OCI-LY1 (cell line): ENCODE measurements at regions not wholly inside any gene's neighbourhood (a gene's known extent, or its start where the extent isn't known, plus 50 kb on each side); places are given as distances from the start of the nearest gene placed in this dataset.

Source experiments
- H2AFZ ChIP-seq: fragments of 200-600 bp; sonication (generic), shearing (Covaris generic); 2 replicates; pipeline ENCODE4 v1.6.0; 2014; ENCODE audit warnings: antibody characterized with exemption, mild to moderate bottlenecking, low read length
- H3F3A ChIP-seq: fragments of 200-600 bp; sonication (generic), shearing (Covaris generic); 2 replicates; pipeline ENCODE4 v1.6.0; 2014; ENCODE audit warnings: mild to moderate bottlenecking, antibody characterized with exemption, low read length, moderate library complexity; ENCODE audit not compliant: insufficient read depth
- H3K27ac ChIP-seq: fragments of 200-600 bp; sonication (generic); 2 replicates; pipeline ENCODE4 v1.5.1; 2014; ENCODE audit warnings: low read length, mixed run types, mild to moderate bottlenecking, low read depth; ENCODE audit not compliant: poor library complexity, severe bottlenecking
- H3K27me3 ChIP-seq: fragments of 200-600 bp; sonication (generic); 2 replicates; pipeline ENCODE4 v1.6.0; 2014; ENCODE audit warnings: antibody characterized with exemption, mild to moderate bottlenecking, low read length, moderate library complexity; ENCODE audit not compliant: insufficient read depth
- H3K36me3 ChIP-seq: fragments of 200-600 bp; sonication (generic); 2 replicates; pipeline ENCODE4 v1.6.1; 2014; ENCODE audit warnings: mild to moderate bottlenecking, antibody characterized with exemption, low read length, moderate library complexity, mixed read lengths; ENCODE audit not compliant: insufficient read depth
- H3K4me1 ChIP-seq: fragments of 200-600 bp; sonication (generic); 2 replicates; pipeline ENCODE4 v1.5.1; 2014; ENCODE audit warnings: mild to moderate bottlenecking, low read length, moderate library complexity; ENCODE audit not compliant: insufficient read depth, severe bottlenecking
- H3K4me2 ChIP-seq: fragments of 200-600 bp; sonication (generic), shearing (Covaris generic); 2 replicates; pipeline ENCODE4 v1.6.1; 2014; ENCODE audit warnings: low read length
- H3K4me3 ChIP-seq: fragments of 200-600 bp; sonication (generic); 2 replicates; pipeline ENCODE4 v1.5.1; 2014; ENCODE audit warnings: low read length, low read depth, mild to moderate bottlenecking, mixed read lengths; ENCODE audit not compliant: poor library complexity, severe bottlenecking
- H3K79me2 ChIP-seq: fragments of 200-600 bp; shearing (Covaris generic); 2 replicates; pipeline ENCODE4 v1.6.1; 2016; ENCODE audit warnings: mixed run types, low read length, mixed read lengths; ENCODE audit not compliant: insufficient read depth
- H3K9ac ChIP-seq: fragments of 200-600 bp; sonication (generic), shearing (Covaris generic); 2 replicates; pipeline ENCODE4 v1.6.1; 2014; ENCODE audit warnings: mild to moderate bottlenecking, low read length, mixed read lengths
- H3K9me2 ChIP-seq: fragments of 200-600 bp; sonication (generic), shearing (Covaris generic); 2 replicates; pipeline ENCODE4 v1.6.1; 2014; ENCODE audit warnings: low read depth, mild to moderate bottlenecking, low read length, mixed read lengths
- H3K9me3 ChIP-seq: fragments of 200-600 bp; shearing (Covaris generic); 2 replicates; pipeline ENCODE4 v1.6.1; 2014; ENCODE audit warnings: low read length, mixed read lengths
- H4K20me1 ChIP-seq: fragments of 200-600 bp; sonication (generic), shearing (Covaris generic); 2 replicates; pipeline ENCODE4 v1.6.0; 2016; ENCODE audit warnings: mild to moderate bottlenecking, low read length; ENCODE audit not compliant: insufficient read depth
- EZH2 ChIP-seq: fragments of 200-600 bp; sonication (generic), shearing (Covaris generic); IDR thresholded peaks from 2 replicates; pipeline ENCODE4 v1.8.0; 2017; ENCODE audit warnings: borderline replicate concordance, mixed run types, mild to moderate bottlenecking, antibody characterized with exemption, low read length, moderate library complexity, mixed read lengths
- TF ChIP-seq, protein P1 (sequence below): fragments of 200-600 bp; sonication (generic), shearing (Covaris generic); IDR thresholded peaks from 2 replicates; pipeline ENCODE4 v1.5.1; 2017; ENCODE audit warnings: mild to moderate bottlenecking, antibody characterized with exemption, low read length, moderate library complexity, mixed read lengths

DNA sequence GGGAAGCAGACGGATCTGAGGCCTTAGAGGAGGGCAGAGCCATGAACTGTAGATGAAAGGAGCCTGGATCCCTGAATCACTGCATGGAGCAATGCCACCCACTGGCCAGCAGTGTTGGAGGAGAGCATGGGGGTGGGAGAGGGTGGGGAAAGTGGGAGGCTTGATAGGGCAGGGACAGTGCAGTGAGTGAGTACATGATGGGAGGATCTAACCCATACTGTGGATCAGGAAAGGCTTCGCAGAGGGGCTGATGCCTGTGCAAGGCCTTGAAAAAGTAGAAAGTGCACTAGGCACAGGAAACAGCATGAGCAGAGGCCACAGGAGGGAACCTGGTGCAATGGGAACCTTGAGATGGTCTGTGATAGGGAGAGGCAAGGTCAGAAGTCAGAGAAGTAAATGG, 391.9 kb downstream of the PTPRU start:
- no peak overlapping the region for H3K4me2 ChIP-seq
- H3K4me1 ChIP-seq, result no peaks in the 10 kb centered on the region
- no peak overlapping the region for H3K27ac ChIP-seq

DNA sequence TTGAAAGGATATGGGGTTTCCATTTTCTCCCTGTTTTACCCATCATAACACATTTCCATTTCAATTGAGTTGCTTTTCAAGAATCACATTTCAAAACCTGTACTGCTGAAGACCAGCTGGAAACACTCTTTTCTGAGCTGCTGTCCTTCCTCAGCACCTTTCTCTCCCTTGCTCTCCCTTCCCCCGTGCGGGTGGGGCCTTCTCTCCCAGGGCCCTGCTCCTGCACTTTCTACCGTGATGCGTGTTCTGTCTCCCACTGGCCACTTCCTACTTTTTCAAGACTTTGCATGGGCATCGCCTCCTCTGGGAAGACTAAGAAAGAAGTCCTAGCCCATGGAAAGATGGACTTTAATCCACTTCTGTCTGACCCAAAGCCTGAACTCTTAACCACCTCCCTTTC, 390.4 kb downstream of the PTPRU start:
- Histone ChIP-seq H3K79me2 (no peaks in the 10 kb centered on the region), H3K4me3 (no peak overlapping the region), H4K20me1 (no peaks in the 10 kb centered on the region), H3K27me3 (no peaks in the 10 kb centered on the region), H3F3A (no peaks in the 10 kb centered on the region), H3K9me3 (no peaks in the 10 kb centered on the region), H3K9me2 (no peaks in the 10 kb centered on the region), H3K4me1 (no peaks in the 10 kb centered on the region), H3K36me3 (no peaks in the 10 kb centered on the region), H3K4me2 (no peak overlapping the region), H2AFZ (no peak overlapping the region), H3K9ac (no peak overlapping the region), H3K27ac (no peak overlapping the region)
- TF ChIP-seq EZH2, result no peak
- TF ChIP-seq, protein P1, sequence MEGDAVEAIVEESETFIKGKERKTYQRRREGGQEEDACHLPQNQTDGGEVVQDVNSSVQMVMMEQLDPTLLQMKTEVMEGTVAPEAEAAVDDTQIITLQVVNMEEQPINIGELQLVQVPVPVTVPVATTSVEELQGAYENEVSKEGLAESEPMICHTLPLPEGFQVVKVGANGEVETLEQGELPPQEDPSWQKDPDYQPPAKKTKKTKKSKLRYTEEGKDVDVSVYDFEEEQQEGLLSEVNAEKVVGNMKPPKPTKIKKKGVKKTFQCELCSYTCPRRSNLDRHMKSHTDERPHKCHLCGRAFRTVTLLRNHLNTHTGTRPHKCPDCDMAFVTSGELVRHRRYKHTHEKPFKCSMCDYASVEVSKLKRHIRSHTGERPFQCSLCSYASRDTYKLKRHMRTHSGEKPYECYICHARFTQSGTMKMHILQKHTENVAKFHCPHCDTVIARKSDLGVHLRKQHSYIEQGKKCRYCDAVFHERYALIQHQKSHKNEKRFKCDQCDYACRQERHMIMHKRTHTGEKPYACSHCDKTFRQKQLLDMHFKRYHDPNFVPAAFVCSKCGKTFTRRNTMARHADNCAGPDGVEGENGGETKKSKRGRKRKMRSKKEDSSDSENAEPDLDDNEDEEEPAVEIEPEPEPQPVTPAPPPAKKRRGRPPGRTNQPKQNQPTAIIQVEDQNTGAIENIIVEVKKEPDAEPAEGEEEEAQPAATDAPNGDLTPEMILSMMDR, result no peak

More for the DNA sequence above, 391.9 kb downstream of the PTPRU start:
- H3K9ac ChIP-seq, result no peak overlapping the region
- H3F3A ChIP-seq, result no peaks in the 10 kb centered on the region
- no peaks in the 10 kb centered on the region for H3K9me2 ChIP-seq
- no peak overlapping the region for H2AFZ ChIP-seq
- no peak overlapping the region for H3K4me3 ChIP-seq
- no peaks in the 10 kb centered on the region for H3K27me3 ChIP-seq
- H3K79me2 ChIP-seq, result no peaks in the 10 kb centered on the region
- no peaks in the 10 kb centered on the region for H3K36me3 ChIP-seq
- H3K9me3 ChIP-seq, result no peaks in the 10 kb centered on the region
- H4K20me1 ChIP-seq, result no peaks in the 10 kb centered on the region
- TF ChIP-seq, protein P1, result no peak
- no peak for TF ChIP-seq EZH2

DNA sequence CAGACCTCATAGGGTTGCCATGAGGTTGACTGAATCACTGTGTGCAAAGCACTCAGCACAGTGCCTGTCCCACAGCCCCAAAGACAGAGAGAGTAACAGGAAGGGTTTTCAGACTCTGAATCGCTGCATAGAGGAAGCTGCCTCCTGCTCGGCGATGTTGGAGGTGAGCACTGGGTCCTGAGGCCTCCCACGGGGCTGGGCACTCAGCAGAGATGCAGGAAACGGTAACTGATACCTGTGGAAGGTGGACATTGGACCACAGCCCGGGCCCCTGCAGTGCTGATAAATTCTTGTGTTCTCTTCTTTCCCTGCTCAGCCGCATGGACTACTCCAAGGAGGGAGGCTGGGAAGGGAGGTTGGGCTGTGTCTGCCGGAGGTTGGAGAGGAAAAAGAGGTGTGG, 389.7 kb downstream of the PTPRU start:
- Histone ChIP-seq H2AFZ (no peak overlapping the region), H3K9me3 (no peaks in the 10 kb centered on the region), H3K4me3 (no peak overlapping the region), H4K20me1 (no peaks in the 10 kb centered on the region), H3K4me1 (no peaks in the 10 kb centered on the region), H3K9ac (no peak overlapping the region), H3K9me2 (no peaks in the 10 kb centered on the region), H3K36me3 (no peaks in the 10 kb centered on the region), H3K4me2 (no peak overlapping the region), H3K79me2 (no peaks in the 10 kb centered on the region), H3K27me3 (no peaks in the 10 kb centered on the region), H3F3A (no peaks in the 10 kb centered on the region), H3K27ac (no peak overlapping the region)
- no peak for TF ChIP-seq EZH2
- TF ChIP-seq, protein P1, result no peak
